ENCODE measurements at regions not wholly inside any gene's neighbourhood (a gene's known extent, or its start where the extent isn't known, plus 50 kb on each side); places are given as distances from the start of the nearest gene placed in this dataset.
"Not testable (repeated sequence)": the region's sequence is repeated elsewhere in the genome, so short reads cannot be mapped to it uniquely, and the experiment has no call there.

DNA sequence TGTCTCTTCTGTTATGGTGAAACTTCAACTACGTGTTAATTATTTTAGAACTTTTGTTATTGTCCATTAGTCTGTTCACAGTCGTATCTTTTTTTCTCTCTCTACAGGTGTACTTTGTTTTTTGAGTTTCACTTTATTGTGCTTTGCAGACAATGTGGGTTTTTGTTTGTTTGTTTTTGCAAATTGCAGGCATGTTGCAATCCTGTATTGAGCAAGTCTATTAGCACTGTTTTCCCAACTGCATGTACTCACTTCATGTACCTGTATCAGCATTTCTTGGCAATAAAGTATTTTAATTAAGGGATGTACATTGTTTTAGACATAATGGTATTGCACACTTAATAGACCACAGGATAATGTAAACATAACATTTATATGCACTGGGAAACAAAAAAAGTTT, 99.1 kb upstream of the FAM110C start:
- Histone ChIP-seq H3K9ac (ENCODE audit: low read depth in 2 of 2, low read length in 2 of 2) (no peak overlapping the region), H3K27ac (no peak overlapping the region), H3K9me3 (no peaks in the 10 kb centered on the region), H3K4me1 (no peaks in the 10 kb centered on the region), H3K4me3 (no peak overlapping the region), H3K27me3 (no peaks in the 10 kb centered on the region), H3K36me3 (no peaks in the 10 kb centered on the region)
- DNase-seq = no peak
- TF ChIP-seq CTCF (IDR thresholded peaks at IDR 0.05) = no peak
- intact Hi-C loops (cut with DNase I) = no loop called here

DNA sequence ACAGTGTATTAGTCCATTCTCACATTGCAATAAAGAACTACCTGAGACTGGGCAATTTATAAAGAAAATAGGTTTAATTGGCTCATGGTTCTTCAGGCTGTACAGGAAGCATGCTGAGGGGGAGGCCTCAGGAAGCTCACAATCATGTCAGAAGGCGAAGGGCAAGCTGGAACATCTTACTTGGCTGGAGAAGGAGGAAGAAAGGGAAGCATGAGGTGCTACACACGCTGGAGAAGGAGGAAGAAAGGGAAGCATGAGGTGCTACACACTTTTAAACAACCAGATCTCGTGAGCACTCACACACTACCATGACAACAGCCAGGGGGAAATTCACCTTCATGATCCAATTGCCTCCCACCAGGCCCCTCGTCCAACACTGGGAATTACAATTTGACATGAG, 95.3 kb upstream of the FAM110C start:
- no peak for DNase-seq
- intact Hi-C loops (cut with DNase I) = no loop called here
- no peaks in the 10 kb centered on the region for H3K27me3 ChIP-seq

GRCh38 chr2:136666-137065, 90.4 kb upstream of the FAM110C start:
- Histone ChIP-seq H3K27me3 (no peaks in the 10 kb centered on the region), H3K36me3 (no peaks in the 10 kb centered on the region), H3K27ac (no peak overlapping the region), H3K4me3 (no peak overlapping the region), H3K9ac (ENCODE audit: low read depth in 2 of 2, low read length in 2 of 2) (no peak overlapping the region), H3K4me1 (no peaks in the 10 kb centered on the region), H3K9me3 (no peaks in the 10 kb centered on the region)
- no peak for TF ChIP-seq CTCF (IDR thresholded peaks at IDR 0.05)
- no peak for DNase-seq
- intact Hi-C loops (cut with DNase I) = no loop called here

More for the DNA sequence above, 95.3 kb upstream of the FAM110C start:
- Histone ChIP-seq H3K36me3 (no peaks in the 10 kb centered on the region), H3K4me3 (no peak overlapping the region), H3K27ac (no peak overlapping the region), H3K9me3 (no peaks in the 10 kb centered on the region), H3K4me1 (no peaks in the 10 kb centered on the region), H3K9ac (ENCODE audit: low read depth in 2 of 2, low read length in 2 of 2) (no peak overlapping the region)
- no peak for TF ChIP-seq CTCF (IDR thresholded peaks at IDR 0.05)

DNA sequence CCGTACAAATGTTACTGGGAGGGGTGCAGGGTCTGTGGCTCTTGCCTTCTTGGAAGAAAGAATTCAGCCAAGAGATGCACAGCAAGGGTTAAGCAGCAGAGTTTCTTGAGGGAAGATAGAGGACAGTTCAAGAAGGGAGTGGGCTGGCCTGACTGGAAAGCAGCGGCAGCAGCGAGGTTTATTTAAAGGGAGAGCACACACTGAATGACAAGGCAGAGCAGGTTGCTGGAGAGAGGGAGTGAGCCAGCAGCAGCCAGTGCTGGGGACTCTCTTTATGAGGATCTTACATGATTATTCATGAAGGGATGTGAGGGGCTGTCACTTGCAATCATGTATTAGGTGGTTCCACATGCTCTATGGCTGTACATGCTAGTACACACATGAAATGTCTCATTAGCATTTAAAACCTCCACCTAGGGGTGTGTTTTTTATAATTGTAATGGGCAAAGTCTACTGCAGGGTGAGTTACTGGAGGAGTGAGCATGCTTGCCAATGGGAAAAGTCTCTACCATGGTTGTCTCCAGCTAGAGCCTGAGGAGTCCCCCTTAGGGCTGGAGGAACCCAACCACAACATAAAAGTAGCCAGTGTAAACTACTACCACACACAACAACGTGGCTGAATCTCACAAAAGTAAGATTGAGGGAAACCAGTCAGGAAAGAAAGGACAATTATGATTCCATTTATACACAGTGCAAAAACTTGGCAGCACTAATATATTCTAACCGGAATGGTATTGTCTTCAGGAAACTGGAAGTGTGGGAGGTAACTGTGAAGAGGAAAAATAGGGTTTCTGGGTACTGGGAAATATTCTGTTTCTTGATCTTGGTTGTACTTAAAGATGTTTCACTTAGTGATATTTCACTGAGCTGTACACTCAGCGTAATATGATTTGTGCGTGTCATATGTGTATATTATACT, 87.6 kb upstream of the FAM110C start:
- Histone ChIP-seq H3K27ac (peak overlapping the region; percentile 2), H3K4me3 (no peak overlapping the region), H3K9ac (ENCODE audit: low read depth in 2 of 2, low read length in 2 of 2) (peak overlapping the region in 1 of 2 donors; percentile 55), H3K4me1 (no peaks in the 10 kb centered on the region), H3K27me3 (no peaks in the 10 kb centered on the region), H3K9me3 (no peaks in the 10 kb centered on the region), H3K36me3 (no peaks in the 10 kb centered on the region)
- intact Hi-C loops (cut with DNase I) = no loop called here
- peak; percentile 45 for DNase-seq
- TF ChIP-seq CTCF (IDR thresholded peaks at IDR 0.05) = no peak

DNA sequence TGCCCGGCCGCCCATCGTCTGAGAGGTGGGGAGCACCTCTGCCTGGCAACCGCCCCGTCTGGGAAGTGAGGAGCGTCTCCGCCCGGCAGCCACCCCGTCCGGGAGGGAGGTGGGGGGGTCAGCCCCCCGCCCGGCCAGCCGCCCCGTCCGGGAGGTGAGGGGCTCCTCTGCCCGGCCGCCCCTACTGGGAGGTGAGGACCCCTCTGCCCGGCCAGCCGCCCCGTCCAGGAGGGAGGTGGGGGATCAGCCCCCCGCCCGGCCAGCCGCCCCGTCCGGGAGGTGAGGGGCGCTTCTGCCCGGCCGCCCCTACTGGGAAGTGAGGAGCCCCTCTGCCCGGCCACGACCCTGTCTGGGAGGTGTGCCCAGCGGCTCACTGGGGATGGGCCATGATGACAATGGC, 80.5 kb upstream of the FAM110C start:
- intact Hi-C loops (cut with DNase I) = not testable (repeated sequence)

GRCh38 chr2:124241-124880, 78.1 kb upstream of the FAM110C start:
- Histone ChIP-seq H3K36me3 (no peaks in the 10 kb centered on the region), H3K27me3 (no peaks in the 10 kb centered on the region), H3K9ac (ENCODE audit: low read depth in 2 of 2, low read length in 2 of 2) (no peak overlapping the region), H3K4me3 (no peak overlapping the region), H3K9me3 (no peaks in the 10 kb centered on the region), H3K27ac (no peak overlapping the region), H3K4me1 (no peaks in the 10 kb centered on the region)
- intact Hi-C loops (cut with DNase I) = no loop called here
- no peak for DNase-seq
- TF ChIP-seq CTCF (IDR thresholded peaks at IDR 0.05) = no peak

More for the DNA sequence above, 80.5 kb upstream of the FAM110C start:
- DNase-seq; H3K27ac ChIP-seq; H3K9ac ChIP-seq (ENCODE audit: low read depth in 2 of 2, low read length in 2 of 2); H3K36me3 ChIP-seq; H3K9me3 ChIP-seq; H3K27me3 ChIP-seq; H3K4me3 ChIP-seq; H3K4me1 ChIP-seq: not testable (repeated sequence)
